T-helper 17 cell (primary cell): ENCODE measurements at regions not wholly inside any gene's neighbourhood (a gene's known extent, or its start where the extent isn't known, plus 50 kb on each side); places are given as distances from the start of the nearest gene placed in this dataset.
"Not testable (repeated sequence)": the region's sequence is repeated elsewhere in the genome, so short reads cannot be mapped to it uniquely, and the experiment has no call there.

ENCODE experiments used
- ATAC-seq: fragments of 150-1000 bp; cut with Tn5 transposase; 2 replicates; pipeline ENCODE4 v1.10.0; 2021; ENCODE audit warnings: mild to moderate bottlenecking, moderate library complexity
- DNase-seq, 3 donors: peaks; one replicate each; pipeline versions ENCODE4 v3.0.0 to v3.0.0-alpha.2; 2020 to 2021
- H3K9me3 ChIP-seq: one replicate; pipeline ENCODE4 v1.7.0; 2013; ENCODE audit warnings: low read length, mild to moderate bottlenecking; ENCODE audit not compliant: control insufficient read depth, poor library complexity, severe bottlenecking
- H3K27ac Mint-ChIP-seq: one replicate; pipeline ENCODE4 v1.8.0; 2022; ENCODE audit warnings: mild to moderate bottlenecking, moderate library complexity, mixed read lengths
- H3K27me3 Mint-ChIP-seq: one replicate; pipeline ENCODE4 v1.8.0; 2022; ENCODE audit warnings: mixed read lengths
- H3K36me3 Mint-ChIP-seq: one replicate; pipeline ENCODE4 v1.8.0; 2022; ENCODE audit warnings: low read depth, mixed read lengths
- H3K4me1 Mint-ChIP-seq: one replicate; pipeline ENCODE4 v1.8.0; 2022; ENCODE audit warnings: mild to moderate bottlenecking, mixed read lengths
- H3K4me3 Mint-ChIP-seq: one replicate; pipeline ENCODE4 v1.8.0; 2022; ENCODE audit warnings: mild to moderate bottlenecking, moderate library complexity, mixed read lengths

- ATAC-seq (no peak), DNase-seq (no peak)
- Mint-ChIP-seq H3K36me3 (no peaks in the 10 kb centered on the region), H3K4me1 (no peaks in the 10 kb centered on the region), H3K27me3 (no peaks in the 10 kb centered on the region), H3K27ac (no peak overlapping the region), H3K4me3 (no peak overlapping the region)
- no peaks in the 10 kb centered on the region for H3K9me3 ChIP-seq
These were observed 468.7 kb downstream of the FRK start for GRCh38 chr6:115592025-115592424.

DNA sequence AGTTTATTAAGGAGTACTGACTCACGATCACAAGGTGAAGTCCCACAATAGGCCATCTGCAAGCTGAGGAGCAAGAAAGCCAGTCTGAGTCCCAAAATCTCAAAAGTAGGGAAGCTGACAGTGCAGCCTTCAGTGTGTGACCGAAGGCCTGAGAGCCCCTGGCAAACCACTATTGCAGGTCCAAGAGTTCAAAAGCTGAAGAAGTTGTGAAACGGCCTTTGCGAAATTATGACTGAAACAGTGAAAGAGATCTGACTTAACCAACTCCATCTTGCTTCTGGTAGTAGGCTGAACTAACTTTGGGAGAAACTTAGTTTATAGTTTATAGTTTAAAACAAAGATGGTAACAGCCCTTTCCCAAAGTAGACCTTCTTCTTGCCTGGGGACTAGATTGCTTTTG lies 471.6 kb downstream of the FRK start:
- not testable (repeated sequence) for H3K27me3 Mint-ChIP-seq, H3K4me3 Mint-ChIP-seq, H3K27ac Mint-ChIP-seq, DNase-seq, H3K36me3 Mint-ChIP-seq, H3K4me1 Mint-ChIP-seq, H3K9me3 ChIP-seq, ATAC-seq

- no peaks in the 10 kb centered on the region for H3K9me3 ChIP-seq
- ATAC-seq (no peak), DNase-seq (no peak)
- no peaks in the 10 kb centered on the region for H3K36me3 Mint-ChIP-seq
- no peak overlapping the region for H3K4me3 Mint-ChIP-seq
- H3K4me1 Mint-ChIP-seq, result no peaks in the 10 kb centered on the region
- no peaks in the 10 kb centered on the region for H3K27me3 Mint-ChIP-seq
- H3K27ac Mint-ChIP-seq, result no peak overlapping the region
These were observed 477.4 kb downstream of the FRK start for GRCh38 chr6:115583290-115583689.

DNA sequence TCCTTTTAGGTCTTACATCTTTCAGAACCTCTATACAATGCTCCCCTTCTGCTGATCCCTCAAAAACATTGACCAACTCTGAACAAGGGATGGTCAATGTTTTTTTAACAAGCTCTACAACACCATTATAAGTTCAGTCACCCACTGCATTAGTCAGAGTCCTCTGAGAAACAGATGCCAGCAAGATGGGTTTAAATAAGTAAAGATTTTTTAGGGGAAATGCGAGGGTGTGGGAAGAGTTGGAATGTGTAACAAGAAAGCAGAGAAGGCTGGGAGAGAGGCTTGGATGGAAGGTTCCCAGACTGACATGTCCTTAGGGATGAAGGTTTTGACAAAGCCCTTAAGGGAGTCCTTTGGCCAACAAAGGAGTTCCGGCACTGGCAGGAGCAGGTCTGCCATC lies 478.3 kb downstream of the FRK start:
- no peak for ATAC-seq
- no peaks in the 10 kb centered on the region for H3K27me3 Mint-ChIP-seq
- no peaks in the 10 kb centered on the region for H3K36me3 Mint-ChIP-seq

DNA sequence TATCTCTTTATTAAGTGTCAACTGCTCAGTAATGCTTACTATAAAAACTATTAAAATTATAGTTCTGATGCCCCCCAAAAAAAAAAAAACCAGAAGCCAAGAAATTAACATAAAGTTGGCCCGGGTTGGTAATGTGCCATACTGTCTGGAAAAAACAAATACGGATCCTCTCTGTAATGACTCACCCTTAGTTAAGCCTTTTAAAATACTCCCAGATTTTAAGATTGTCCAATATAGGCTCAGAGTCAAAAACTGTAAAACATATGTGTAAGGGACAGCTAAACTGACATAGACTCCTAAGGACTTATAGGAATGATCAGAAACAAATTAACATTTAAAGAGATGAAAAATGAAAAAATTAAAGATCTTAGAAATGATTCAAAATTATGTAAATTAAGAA lies 481.1 kb downstream of the FRK start:
- not testable (repeated sequence) for H3K9me3 ChIP-seq, H3K36me3 Mint-ChIP-seq, ATAC-seq, H3K4me3 Mint-ChIP-seq, H3K27me3 Mint-ChIP-seq, H3K27ac Mint-ChIP-seq, H3K4me1 Mint-ChIP-seq, DNase-seq

More for the DNA sequence above, 478.3 kb downstream of the FRK start:
- no peaks in the 10 kb centered on the region for H3K9me3 ChIP-seq
- DNase-seq, result no peak
- Mint-ChIP-seq H3K4me3 (no peak overlapping the region), H3K4me1 (no peaks in the 10 kb centered on the region), H3K27ac (no peak overlapping the region)

GRCh38 chr6:115577270-115577669 lies 483.4 kb downstream of the FRK start:
- no peaks in the 10 kb centered on the region for H3K27me3 Mint-ChIP-seq

GRCh38 chr6:115575285-115575684 lies 485.4 kb downstream of the FRK start:
- no peak for DNase-seq
- Mint-ChIP-seq H3K4me3 (no peak overlapping the region), H3K27ac (no peak overlapping the region)

More at GRCh38 chr6:115577270-115577669, 483.4 kb downstream of the FRK start:
- H3K4me3 Mint-ChIP-seq, result no peak overlapping the region
- no peak overlapping the region for H3K27ac Mint-ChIP-seq
- H3K36me3 Mint-ChIP-seq, result no peaks in the 10 kb centered on the region
- H3K4me1 Mint-ChIP-seq, result no peaks in the 10 kb centered on the region
- H3K9me3 ChIP-seq, result no peaks in the 10 kb centered on the region
- DNase-seq (no peak), ATAC-seq (no peak)

DNA sequence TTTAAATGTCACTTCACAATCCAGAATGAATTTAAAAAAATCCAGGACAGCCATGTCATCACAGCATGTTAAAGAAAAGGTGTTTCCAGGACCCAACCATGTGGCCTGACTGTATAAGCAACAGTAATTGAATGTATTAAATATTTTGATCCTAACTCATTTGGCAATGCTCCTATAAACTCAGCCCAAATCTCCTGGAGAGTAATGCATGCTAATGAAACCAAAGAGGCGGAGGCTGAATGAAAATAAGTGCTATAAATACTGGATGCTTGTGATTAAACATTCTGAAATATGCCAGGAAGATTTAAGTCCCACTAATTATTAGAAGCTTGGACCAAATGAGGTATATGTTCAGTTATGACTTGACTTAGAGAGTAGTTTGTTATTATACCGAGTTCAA lies 486.8 kb downstream of the FRK start:
- DNase-seq (no peak), ATAC-seq (no peak)
- Mint-ChIP-seq H3K27ac (no peak overlapping the region), H3K4me1 (no peaks in the 10 kb centered on the region), H3K4me3 (no peak overlapping the region), H3K36me3 (no peaks in the 10 kb centered on the region), H3K27me3 (no peaks in the 10 kb centered on the region)
- no peaks in the 10 kb centered on the region for H3K9me3 ChIP-seq

More at GRCh38 chr6:115575285-115575684, 485.4 kb downstream of the FRK start:
- Mint-ChIP-seq H3K27me3 (no peaks in the 10 kb centered on the region), H3K4me1 (no peaks in the 10 kb centered on the region), H3K36me3 (no peaks in the 10 kb centered on the region)
- H3K9me3 ChIP-seq, result no peaks in the 10 kb centered on the region
- no peak for ATAC-seq

GRCh38 chr6:115570331-115570730 lies 490.4 kb downstream of the FRK start:
- DNase-seq (no peak), ATAC-seq (no peak)
- Mint-ChIP-seq H3K27ac (no peak overlapping the region), H3K36me3 (no peaks in the 10 kb centered on the region), H3K4me1 (no peaks in the 10 kb centered on the region), H3K4me3 (no peak overlapping the region), H3K27me3 (no peaks in the 10 kb centered on the region)
- H3K9me3 ChIP-seq, result no peaks in the 10 kb centered on the region

GRCh38 chr6:115554060-115554459 lies 506.6 kb downstream of the FRK start:
- ATAC-seq (no peak), DNase-seq (no peak)
- Mint-ChIP-seq H3K4me3 (no peak overlapping the region), H3K27ac (no peak overlapping the region), H3K4me1 (no peaks in the 10 kb centered on the region), H3K27me3 (no peaks in the 10 kb centered on the region), H3K36me3 (no peaks in the 10 kb centered on the region)
- no peaks in the 10 kb centered on the region for H3K9me3 ChIP-seq

GRCh38 chr6:115551527-115551926 lies 509.2 kb downstream of the FRK start:
- Mint-ChIP-seq H3K36me3 (no peaks in the 10 kb centered on the region), H3K4me3 (no peak overlapping the region), H3K4me1 (no peaks in the 10 kb centered on the region), H3K27ac (no peak overlapping the region), H3K27me3 (no peaks in the 10 kb centered on the region)
- DNase-seq (no peak), ATAC-seq (no peak)
- no peaks in the 10 kb centered on the region for H3K9me3 ChIP-seq

GRCh38 chr6:115545672-115545986 lies 515.1 kb downstream of the FRK start:
- ATAC-seq, result no peak
- H3K9me3 ChIP-seq, result no peaks in the 10 kb centered on the region
- no peak overlapping the region for H3K4me3 Mint-ChIP-seq
- H3K4me1 Mint-ChIP-seq, result no peaks in the 10 kb centered on the region
- no peaks in the 10 kb centered on the region for H3K36me3 Mint-ChIP-seq
- DNase-seq, result no peak
- H3K27ac Mint-ChIP-seq, result no peak overlapping the region
- no peaks in the 10 kb centered on the region for H3K27me3 Mint-ChIP-seq

GRCh38 chr6:115544765-115545671 lies 515.7 kb downstream of the FRK start:
- no peaks in the 10 kb centered on the region for H3K4me1 Mint-ChIP-seq
- DNase-seq (no peak), ATAC-seq (no peak)
- H3K9me3 ChIP-seq, result no peaks in the 10 kb centered on the region
- H3K27ac Mint-ChIP-seq, result no peak overlapping the region
- no peak overlapping the region for H3K4me3 Mint-ChIP-seq
- H3K36me3 Mint-ChIP-seq, result no peaks in the 10 kb centered on the region
- no peaks in the 10 kb centered on the region for H3K27me3 Mint-ChIP-seq
